ENCODE measurements at regions not wholly inside any gene's neighbourhood (a gene's known extent, or its start where the extent isn't known, plus 50 kb on each side); places are given as distances from the start of the nearest gene placed in this dataset.

- in situ Hi-C loops (cut with MboI) (no loop called here), intact Hi-C loops (cut with micrococcal nuclease) (no loop called here)
- no peaks in the 10 kb centered on the region for H3K9me3 ChIP-seq (replicated peaks; ENCODE audit: control insufficient read depth, insufficient read depth, low read depth, low read length)
- H3K9ac ChIP-seq (ENCODE audit: insufficient read depth in 1 of 2, low read depth in 2 of 2, low read length in 2 of 2): no peak overlapping the region
- no peaks in the 10 kb centered on the region for H3K79me2 ChIP-seq (ENCODE audit: control insufficient read depth, insufficient read depth, low read length)
- no peak overlapping the region for H3K27ac ChIP-seq (ENCODE audit: extremely low read depth, low read depth, low read length)
- ChIA-PET POLR2A (no interaction called here), CTCF (ENCODE audit: low intra/inter-chr PET ratio) (no interaction called here)
- DNase-seq (ENCODE audit: extremely low read depth in 1 of 4, low spot score in 3 of 4): no peak
- H3K36me3 ChIP-seq (ENCODE audit: control insufficient read depth, insufficient read depth, low read length): no peaks in the 10 kb centered on the region
- no peaks in the 10 kb centered on the region for H3K27me3 ChIP-seq (ENCODE audit: control insufficient read depth in 2 of 2, insufficient read depth in 2 of 2, low read length in 2 of 2)
- no peak for ATAC-seq
- no peak for FAIRE-seq
- no peaks in the 10 kb centered on the region for H3K4me1 ChIP-seq (replicated peaks in 1 of 2; ENCODE audit: control insufficient read depth in 2 of 2, insufficient read depth in 2 of 2, low read length in 2 of 2)
- H3K4me2 ChIP-seq (ENCODE audit: insufficient read depth, low read length): no peak overlapping the region
- BruUV-seq (replicated peaks): no TSS peak
- no peaks in the 10 kb centered on the region for H3K9me1 ChIP-seq (ENCODE audit: control insufficient read depth, insufficient read depth, low read length)
- no peaks in the 10 kb centered on the region for H4K20me1 ChIP-seq (replicated peaks; ENCODE audit: control insufficient read depth, insufficient read depth, low read length)
- no peak overlapping the region for H2AFZ ChIP-seq (ENCODE audit: low read depth, low read length)
- H3K4me3 ChIP-seq: no peak overlapping the region
- 10% methylated on average over 1 of the region's 1 CpG for WGBS (ENCODE audit: insufficient coverage, low coverage, missing lambda C conversion rate)
- TF ChIP-seq ESRRA (IDR thresholded peaks at IDR 0.05; ENCODE audit: borderline replicate concordance, low read depth) (no peak), ZFP1 (CRISPR knock-in tag; IDR thresholded peaks at IDR 0.05) (no peak), ZNF311 (CRISPR knock-in tag; IDR thresholded peaks at IDR 0.05) (no peak), ZNF3 (CRISPR knock-in tag; IDR thresholded peaks at IDR 0.05) (no peak), CBX8 (IDR thresholded peaks at IDR 0.05; ENCODE audit: borderline replicate concordance, extremely low read depth, low read depth, low read length, poor library complexity, severe bottlenecking) (no peak), ZNF133 (CRISPR knock-in tag; IDR thresholded peaks at IDR 0.05) (no peak), CUX1 (CRISPR knock-in tag; IDR thresholded peaks at IDR 0.05) (no peak), HMG20A (CRISPR knock-in tag; conservative IDR thresholded peaks at IDR 0.05) (no peak), JUND (IDR thresholded peaks at IDR 0.05; ENCODE audit: borderline replicate concordance, low read depth, low read length) (no peak), JUND (tag; IDR thresholded peaks at IDR 0.05; ENCODE audit: borderline replicate concordance, low read depth, low read length) (no peak), ADNP (tag; IDR thresholded peaks at IDR 0.05) (no peak), BRF2 (IDR thresholded peaks at IDR 0.05; ENCODE audit: borderline replicate concordance, insufficient read depth, insufficient read length) (no peak), KDM2B (CRISPR knock-in tag; IDR thresholded peaks at IDR 0.05) (no peak), ZBTB7A (IDR thresholded peaks at IDR 0.05; ENCODE audit: borderline replicate concordance, control insufficient read depth, low read depth, low read length) (no peak), BRF1 (IDR thresholded peaks at IDR 0.05; ENCODE audit: borderline replicate concordance, extremely low read depth, insufficient read length) (no peak), ZNF695 (CRISPR knock-in tag; IDR thresholded peaks at IDR 0.05) (no peak), POLR2AphosphoS2 (IDR thresholded peaks at IDR 0.05; ENCODE audit: low read length) (no peak)
Measured at GRCh38 chr3:55407426-55407820, 79.7 kb downstream of the WNT5A start.
